ENCODE measurements at regions not wholly inside any gene's neighbourhood (a gene's known extent, or its start where the extent isn't known, plus 50 kb on each side); places are given as distances from the start of the nearest gene placed in this dataset.
"Not testable (repeated sequence)": the region's sequence is repeated elsewhere in the genome, so short reads cannot be mapped to it uniquely, and the experiment has no call there.

DNA sequence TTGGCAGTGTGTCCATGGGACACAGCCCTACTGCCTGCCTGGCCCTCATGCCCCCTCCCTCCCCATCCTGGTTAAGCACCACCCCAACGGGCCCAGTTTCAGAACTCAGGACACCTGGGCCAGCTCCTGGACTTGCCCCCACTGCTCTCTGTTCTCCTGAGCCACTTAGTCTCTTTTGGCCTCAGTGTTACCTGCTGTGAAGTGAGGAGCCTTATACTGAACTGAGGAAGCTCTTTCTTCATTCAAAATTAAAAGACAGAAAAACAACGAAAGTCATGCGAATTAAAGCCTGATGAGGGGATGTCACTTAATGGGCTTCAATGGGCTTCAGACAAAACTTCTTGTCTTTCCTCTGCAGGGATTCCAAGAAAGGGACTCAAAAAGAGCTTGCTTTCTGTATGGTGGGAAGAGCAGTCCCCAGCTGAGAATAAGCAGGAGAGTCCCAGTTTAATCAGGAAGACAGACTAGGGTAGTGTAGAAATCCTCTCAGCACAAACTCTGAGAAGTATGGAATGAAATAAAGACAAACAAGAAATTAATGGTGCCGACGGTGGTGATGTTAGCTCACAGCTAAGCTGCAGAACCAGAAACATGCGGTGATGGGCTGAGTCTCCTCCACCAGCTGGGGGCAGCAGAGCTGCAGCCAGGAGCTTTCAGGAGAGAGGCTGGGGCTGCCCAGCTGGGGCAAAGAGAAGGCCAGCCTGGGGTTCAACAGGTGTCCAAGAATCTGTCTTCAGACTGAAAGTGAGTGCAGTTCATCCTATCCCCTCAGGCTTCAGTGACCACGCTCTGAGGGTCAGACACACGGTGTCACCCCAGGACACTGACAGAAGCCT lies 101.0 kb downstream of the GGTLC2 start:
- peak; percentile 2 for DNase-seq

DNA sequence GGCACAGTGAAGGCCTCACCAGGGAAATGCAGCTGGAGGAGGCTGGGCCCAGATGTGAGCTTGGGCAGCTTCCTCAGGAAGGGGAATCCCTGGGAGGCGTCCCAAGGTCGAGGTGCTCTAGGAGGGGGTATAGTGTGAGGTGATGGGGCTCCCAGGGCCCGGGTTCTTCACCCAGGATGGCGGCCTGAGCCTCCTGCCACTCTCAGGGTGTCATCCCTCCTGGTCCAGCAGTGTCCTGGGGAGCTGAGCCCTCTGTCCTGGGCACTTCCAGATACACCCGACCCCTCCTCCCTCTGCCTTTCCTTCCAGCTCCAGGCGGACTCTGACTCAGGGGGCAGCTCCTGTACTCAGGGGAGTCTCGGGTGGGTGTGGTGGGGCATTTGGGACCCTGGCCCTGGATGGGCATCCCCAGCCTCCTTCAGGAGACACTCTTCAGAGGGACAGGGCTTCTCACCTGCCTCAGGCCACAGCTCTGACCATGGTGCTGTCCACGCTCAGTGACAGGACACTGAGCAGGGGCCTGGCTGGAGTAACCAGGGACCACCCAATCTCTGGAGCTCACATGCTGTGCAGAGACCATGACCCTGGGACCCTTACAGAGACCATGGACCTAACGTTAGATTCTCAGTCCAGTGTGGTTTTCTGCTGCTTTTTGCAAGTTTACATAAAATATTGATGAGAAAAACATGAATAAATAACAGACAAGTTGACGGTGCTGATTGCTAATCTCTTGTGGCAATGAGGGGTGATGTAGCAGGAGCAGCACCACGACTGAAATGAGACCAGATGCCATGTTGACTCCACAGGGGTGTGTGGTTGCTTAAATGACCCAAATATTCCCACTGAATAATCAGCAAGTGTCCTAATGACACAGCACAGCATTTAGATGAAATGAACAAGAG lies 101.9 kb downstream of the GGTLC2 start:
- DNase-seq = no peak

DNA sequence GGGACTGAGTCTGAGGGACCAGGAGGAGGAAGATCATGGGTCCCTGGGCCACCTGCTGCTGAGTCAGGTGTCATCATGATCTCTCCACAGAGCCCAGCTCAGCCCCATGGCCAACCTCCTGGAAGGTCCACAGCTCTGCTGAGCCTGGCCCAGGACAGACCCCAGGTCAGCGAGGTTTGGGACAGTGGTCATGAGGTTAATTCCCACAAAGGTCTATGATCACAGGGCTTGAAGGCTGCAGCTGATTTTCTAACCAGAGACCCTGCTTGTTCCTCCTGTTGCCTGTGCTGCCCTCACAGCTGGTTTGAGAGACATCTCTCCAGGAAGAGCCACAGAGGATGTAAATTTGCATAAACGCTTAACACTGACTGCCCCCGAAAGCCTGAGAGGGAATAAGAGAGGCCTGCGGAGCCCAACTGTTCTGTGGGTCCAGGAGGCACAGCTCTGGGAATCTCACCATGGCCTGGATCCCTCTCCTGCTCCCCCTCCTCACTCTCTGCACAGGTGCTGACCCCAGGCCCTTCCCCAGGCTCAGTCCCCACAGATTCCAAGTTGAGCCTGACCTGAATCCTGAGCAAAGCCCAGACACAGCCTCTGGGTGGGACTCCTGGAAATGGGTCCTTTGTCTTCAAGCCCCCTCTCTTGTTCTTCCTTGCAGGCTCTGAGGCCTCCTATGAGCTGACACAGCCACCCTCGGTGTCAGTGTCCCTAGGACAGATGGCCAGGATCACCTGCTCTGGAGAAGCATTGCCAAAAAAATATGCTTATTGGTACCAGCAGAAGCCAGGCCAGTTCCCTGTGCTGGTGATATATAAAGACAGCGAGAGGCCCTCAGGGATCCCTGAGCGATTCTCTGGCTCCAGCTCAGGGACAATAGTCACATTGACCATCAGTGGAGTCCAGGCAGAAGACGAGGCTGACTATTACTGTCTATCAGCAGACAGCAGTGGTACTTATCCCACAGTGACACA lies 102.8 kb downstream of the GGTLC2 start:
- no peak for DNase-seq

DNA sequence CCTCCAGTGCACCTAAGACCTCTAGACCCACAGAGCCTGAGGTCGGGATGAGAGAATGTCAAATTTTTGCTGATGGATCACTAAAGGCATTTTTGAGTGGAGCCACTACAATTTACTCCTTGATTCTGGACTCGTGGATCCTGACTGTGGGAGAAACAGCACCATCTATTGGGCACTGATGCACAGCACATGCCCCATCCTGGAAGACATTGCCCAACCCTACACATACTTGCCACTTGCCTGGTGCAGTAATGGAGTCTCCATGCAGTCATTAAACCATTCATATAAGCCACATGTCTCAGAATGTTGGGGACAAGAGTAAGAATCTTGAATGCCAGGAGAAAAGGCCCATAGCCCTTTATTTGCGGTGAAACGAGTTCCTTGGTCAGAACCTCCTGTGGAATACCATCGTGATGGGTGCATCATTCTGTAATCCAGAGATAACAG lies 103.9 kb downstream of the GGTLC2 start:
- DNase-seq = peak; percentile 41

DNA sequence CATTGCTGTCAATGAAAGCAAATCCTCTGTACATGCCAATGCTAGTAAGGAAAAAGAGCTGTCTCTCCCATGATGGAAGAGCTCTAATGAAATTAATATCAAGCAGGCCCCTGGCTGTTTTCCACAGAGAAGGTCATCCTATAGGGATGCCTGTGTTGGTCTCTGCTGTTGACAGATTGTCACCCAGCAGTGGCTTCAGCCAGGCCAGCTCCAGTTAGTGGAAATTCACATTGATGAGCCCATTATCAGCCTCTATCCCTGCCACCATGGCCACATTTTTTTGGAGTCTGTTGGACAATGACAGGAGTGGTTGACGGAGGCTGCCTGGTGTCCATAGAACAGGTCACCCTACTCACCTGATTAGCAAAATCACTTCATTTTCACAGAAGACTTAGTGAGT lies 104.3 kb downstream of the GGTLC2 start:
- no peak for DNase-seq

DNA sequence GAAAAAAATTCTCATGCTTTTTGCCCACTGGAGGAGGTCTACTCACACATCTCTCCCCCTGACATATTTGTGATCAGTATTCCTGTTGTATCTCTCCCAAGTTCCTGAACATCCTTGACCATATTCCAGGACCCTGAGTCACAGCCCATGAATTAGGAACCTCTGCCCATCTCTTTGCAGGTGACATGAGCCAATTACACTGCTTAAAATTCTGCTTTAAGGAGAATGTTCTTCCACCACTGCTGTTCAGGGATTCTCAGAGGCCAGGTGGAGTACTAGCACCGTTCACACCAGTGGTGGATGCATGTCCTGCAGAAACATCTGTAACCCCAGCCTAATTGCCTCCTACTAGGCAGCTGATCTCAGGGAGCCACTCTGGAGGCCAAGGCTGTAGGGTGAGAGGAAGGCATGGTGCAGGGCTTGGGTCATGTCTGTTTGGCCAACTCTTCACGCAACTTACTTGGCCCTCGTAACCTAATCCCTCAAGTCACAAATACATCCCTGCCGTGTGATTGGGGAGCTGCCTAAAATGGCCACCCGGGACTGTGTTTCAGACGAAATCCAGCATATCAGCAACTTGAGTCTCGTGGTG lies 104.8 kb downstream of the GGTLC2 start:
- DNase-seq = no peak

DNA sequence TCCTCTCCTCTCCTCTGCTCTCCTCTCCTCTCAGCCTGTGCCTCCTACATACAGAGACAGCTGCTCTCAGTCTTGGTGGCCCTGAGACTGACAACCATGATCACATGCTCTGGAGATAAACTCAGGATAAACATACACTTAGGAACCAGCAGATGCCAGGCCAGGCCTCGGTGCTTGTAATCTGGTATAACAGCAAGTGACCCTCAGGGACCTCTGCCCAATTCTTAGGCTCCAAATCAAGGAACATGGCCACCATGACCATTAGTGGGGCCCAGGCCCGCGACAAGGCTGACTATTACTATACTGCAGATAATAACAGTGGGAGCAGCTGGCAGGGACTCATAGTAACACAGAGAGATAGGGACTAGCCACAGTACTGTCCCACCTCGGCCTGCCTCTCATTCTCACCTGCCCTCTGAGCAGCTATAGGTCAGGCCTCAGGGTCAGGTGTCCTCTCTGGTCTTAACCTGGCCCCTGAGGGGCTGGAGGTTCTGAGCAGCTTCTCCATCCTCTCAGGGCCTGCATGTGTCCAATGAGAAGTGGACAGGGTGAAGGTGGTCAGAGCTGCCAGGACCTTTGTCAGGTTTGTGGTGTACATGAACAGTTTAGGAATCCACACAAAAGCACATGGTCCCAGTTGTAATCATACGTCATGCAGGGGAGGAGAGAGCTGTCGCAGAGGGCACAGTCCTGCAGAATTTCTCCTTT lies 106.1 kb downstream of the GGTLC2 start:
- no peak for DNase-seq

DNA sequence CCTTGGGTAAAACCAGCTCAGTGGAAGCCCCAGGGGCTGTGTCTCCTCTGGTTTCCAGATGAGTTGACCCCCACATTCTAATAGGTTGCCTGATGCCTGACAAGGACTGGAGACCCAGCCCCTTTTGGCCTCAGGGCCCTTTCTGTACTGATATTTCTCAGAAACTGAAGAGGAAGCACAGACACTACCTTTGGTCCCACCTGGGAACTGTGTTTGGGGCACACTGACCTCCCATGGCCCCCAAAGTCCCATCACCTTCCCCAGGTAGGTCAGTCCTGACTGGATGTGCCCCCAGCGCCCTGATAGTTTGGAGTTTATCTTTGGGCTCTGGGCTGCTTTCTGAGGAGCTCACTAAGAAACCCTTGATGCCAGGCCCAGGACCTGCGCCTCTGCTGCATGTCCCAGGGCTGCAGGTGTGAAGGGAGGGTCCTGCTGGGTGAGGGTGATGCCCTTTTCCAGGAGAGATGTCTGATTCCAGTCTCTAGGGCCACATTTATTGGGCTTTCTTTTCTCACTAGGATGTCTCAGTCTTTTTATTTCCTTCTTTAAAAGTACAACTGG lies 106.7 kb downstream of the GGTLC2 start:
- DNase-seq = no peak

DNA sequence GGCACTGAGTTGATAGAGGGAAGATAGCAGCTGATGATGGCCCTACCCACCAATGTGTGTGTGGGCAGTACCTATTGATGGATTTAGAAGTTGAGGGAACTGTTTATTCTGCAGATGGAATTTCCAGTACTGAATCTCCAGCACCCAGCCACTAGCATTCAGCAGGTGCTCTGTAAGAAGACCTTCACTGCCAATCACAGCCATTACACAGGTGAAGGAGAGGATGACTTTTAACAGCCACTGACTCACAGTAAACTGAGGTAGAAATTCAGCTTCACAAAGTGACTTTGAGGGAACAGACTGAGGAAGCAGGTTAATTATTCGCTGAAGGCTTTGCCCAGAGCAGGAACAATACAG lies 107.8 kb downstream of the GGTLC2 start:
- no peak for DNase-seq

DNA sequence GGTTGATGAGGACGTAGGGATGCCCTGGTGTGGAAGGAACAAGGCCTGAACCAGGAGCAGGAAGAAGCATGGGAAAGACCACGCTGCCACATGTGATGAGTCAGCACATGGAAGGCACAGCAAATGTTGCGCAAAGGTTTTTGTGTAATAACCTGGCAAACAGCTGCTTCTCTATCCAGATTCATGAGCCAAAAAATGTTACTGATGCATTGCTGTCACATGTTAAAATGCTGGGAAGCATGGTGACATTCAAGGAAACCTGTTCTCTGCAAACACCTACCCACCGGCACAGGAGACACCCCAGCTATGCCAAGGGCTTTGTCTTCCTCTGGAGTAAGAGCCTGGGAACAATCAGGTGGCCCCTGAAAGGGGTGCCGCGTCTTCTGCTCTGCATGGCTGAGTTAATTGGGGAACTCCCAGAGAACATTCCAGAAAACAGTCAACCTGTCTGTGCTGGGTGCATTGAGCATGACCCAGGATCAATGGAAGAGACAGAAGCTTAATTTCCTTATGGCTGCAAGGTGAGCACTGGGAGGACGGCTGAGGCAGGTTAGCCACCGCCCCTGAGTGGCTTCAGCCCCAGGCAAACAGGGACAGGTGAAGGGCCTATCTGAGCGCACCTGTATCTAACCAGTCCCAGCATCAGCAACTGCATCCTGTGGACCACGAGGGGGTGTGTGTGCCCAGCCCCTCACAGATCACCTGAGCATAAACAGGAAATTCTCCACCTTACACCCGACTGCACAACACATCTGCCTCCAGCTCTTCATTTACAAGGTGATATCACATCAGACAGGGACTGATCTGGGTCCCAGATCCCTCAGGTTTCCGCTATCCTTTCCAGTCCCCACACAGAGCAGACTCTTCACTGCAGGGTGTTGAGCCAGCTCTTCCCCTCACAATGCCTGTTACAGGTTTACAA lies 108.4 kb downstream of the GGTLC2 start:
- DNase-seq = no peak

DNA sequence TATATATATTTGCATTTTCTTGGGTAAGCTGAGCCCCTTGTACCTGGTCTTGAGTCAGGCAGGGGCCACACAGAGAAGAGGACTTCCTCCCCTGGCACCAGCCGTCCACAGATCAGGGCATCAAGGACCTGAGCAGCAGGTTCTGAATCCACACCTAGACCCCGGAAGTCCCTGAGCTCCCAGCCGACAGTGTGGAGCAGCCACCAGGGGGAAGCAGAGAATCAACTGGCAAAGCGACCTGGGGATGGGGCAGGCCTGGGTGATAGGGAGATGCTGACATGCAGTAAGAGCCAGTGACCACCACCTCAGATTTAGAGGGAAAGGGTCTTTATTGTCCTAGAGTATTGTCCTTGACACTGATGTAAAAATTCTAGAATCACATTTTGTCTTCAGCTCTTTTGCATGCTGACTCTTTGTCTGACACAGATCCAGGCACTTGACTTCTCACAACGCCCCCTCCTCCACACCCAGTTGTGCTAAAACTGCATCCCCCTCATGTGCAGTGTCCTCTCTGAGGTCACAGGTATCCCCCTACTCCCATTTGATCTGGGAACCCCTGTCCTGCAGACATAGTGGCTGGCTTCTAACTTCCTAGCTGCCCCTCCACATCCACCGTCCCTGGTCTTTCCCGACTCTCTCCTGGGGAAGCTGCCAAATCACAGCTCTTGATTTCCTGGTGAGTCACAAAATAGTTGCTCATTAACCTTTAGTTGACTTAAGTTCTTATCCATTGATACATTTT lies 109.3 kb downstream of the GGTLC2 start:
- peak; percentile 21 for DNase-seq

DNA sequence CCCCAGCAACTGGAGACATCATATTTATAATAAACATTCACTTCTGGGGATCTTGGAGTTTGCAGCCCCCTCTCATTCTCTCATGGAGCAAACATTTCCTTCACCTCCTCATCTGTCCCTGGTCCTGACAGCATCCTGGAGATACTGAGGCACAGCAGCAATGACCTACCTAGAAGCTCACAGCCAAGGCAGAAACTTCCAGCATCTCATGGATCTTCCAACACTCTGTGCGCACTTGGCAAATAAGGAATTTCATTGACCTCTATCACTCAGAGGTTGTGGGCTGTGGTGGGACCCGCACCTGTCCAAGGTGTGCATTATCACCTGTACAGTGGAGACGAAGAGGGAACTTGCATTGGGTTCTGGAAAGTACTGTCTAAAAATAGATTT lies 109.8 kb downstream of the GGTLC2 start:
- no peak for DNase-seq

DNA sequence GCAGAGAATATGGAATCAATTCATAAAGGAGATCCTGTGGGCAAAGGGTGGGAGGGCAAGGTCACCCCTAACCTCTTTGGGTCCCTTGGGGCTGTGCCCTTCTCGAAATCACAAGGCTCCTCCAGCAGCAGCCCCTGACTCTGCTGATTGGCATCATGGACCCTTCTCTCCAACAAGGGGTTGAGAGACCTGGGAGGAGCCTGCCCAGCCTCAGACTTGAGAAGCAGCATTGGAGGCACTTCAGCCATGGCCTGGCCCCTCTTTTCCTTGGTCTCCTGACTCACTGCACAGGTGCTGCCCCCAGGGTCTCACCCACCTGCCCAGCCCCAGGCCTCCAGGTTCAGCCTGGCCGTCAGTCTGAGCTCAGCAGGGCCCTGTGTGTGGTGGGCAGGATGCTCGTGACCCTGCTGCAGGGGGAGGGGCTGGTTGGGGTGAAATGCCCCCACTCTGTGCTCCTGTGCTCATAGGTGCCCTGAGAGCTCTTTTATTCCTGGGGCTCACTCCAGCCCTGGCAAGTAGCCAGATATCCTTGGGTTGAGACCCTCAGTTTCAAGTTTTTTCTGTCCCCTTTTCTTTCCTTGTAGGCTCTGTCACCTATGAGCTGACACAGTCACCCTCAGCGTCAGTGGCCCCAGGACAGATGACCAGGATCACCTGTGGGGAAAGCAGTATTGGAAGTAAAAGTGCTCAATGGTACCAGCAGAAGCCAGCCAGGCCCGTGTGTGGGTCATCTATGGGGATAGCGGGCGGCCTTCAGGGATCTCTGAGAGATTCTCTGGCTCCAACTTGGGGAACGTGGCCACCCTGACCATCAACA lies 110.8 kb downstream of the GGTLC2 start:
- no peak for DNase-seq

DNA sequence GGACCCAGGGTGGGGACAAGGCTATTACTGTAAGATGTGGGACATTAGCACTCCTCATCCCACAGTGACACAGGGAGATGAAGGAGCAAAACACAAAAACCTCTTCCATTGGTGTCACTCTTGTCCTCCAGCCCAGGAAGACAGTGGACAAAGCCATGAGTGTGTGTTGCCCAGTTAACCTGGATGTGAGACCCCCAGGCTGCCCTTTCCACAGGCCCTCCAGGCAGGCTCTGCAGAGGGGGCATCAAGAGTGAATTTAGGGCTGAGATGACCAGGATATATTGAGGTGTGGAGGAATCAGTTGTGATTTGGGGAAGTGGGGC lies 111.3 kb downstream of the GGTLC2 start:
- DNase-seq = no peak

DNA sequence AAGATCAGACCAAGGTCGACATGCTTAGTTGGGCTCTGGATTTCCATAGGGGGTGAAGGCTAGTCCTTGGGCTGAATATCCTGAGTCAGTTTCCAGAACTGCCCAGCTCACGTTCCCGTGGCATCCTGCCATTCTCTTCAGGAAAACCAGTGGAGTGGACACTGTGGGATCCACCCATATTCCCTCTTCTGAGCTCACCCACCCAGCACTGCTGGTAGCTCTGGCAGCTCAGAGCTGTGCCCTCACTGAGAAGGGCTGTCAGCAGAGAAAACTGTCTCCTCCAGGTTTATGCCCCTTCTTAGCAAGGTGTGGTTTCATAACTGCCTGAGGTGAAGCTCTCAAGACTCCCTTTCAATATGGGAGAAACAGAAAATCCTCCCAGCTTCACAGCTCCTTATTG lies 111.7 kb downstream of the GGTLC2 start:
- DNase-seq = no peak

DNA sequence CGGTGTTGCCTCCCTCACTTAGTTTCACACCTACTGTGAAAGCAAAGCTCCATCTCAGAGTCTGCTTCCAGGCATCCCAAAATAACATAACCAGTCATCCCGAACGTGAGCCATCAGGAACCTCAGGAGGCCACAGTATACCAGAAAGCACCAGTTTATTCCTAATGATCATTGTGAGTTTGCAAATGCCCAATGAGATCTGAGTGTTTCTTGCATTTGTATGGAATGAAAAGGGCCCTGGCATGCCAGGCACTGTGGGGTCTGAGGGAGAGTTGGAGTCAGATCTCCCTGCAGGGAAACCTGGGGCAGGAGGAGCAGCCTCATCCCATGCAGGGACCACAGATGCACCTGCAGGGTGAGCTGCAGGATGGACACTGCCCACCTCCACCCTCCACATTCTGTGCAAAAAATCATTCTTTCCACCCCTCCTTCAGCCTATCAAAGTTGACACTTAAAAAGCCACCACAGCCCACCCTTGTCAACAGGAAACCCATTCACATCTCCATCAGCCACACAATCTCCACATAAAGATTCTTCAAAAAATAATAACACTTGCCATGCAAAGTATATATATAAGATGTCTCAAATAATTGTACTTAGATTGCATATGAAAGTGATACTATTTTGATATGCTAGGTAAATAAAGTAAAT lies 112.3 kb downstream of the GGTLC2 start:
- DNase-seq = not testable (repeated sequence)

DNA sequence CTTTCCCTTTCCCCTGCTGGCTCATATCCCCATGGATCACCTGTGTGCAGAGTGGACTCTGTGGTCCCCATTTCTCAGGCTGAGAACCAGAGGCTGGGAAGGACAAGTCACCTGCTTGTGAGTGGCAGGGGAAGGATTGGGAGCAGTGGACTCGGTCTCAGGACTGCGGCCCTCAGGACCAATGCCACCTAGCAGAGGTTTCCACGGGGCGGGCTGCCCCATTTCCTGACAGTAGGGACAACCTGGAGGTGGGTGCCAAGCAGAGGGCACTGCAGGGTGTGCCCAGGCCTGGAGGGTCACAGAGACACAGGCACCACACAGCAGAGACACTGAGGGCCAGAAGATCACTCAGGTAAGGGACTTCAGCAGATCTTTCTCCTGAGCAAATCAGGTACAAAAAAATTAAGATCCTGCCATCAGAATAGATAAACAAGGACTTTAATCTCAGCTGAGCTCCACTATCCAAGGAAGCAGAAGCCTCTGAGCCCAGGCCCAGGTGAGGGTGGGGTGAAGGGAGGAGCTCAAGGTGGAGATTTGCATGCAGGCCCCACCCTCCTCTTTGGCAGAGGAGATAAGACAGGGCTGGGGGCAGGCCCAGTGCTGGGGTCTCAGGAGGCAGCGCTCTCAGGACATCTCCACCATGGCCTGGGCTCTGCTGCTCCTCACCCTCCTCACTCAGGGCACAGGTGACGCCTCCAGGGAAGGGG lies 113.8 kb downstream of the GGTLC2 start:
- DNase-seq = not testable (repeated sequence)

DNA sequence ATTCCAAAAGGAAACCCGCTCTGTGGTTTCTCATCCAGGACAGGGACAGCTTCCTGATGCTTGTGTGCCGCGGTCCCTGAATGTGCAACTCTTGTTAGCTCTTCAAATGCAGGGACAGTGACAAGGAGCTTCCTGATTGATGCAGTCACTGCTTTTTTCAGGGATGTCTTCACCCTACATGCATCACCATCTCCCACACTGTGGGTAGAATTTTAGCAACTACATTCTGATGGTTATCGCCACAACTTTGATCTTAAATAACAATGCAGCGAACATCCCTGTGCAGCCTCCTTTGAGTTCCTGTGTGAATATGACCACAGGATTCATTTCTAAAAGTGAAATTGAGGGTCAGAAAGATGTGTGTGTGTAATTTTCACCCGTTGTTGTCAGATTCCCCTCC lies 115.0 kb downstream of the GGTLC2 start:
- DNase-seq = no peak

Measured in NCI-H1694 (cell line).